Fibroblast of lung (primary cell): ENCODE measurements at regions not wholly inside any gene's neighbourhood (a gene's known extent, or its start where the extent isn't known, plus 50 kb on each side); places are given as distances from the start of the nearest gene placed in this dataset.

Source experiments
- DNase-seq, 2 donors: peaks; one replicate each; pipeline versions ENCODE4 v3.0.0 to v3.0.0-alpha.2; 2010; ENCODE audit warnings: low read depth in 2 of 2
- H2AFZ ChIP-seq: 2 replicates; pipeline ENCODE4 v1.5.1; 2012; ENCODE audit warnings: low read length, control low read depth, inconsistent platforms
- H3K27ac ChIP-seq: 2 replicates; pipeline ENCODE4 v1.5.1; 2011; ENCODE audit warnings: low read length, control low read depth; ENCODE audit not compliant: insufficient read depth
- H3K27me3 ChIP-seq: 2 replicates; pipeline ENCODE4 v1.5.1; 2011; ENCODE audit warnings: mild to moderate bottlenecking, low read length; ENCODE audit not compliant: control insufficient read depth, insufficient read depth
- H3K36me3 ChIP-seq: 2 replicates; pipeline ENCODE4 v1.5.1; 2011; ENCODE audit warnings: low read length; ENCODE audit not compliant: control insufficient read depth, insufficient read depth
- H3K4me1 ChIP-seq: 2 replicates; pipeline ENCODE4 v1.5.1; 2011; ENCODE audit warnings: low read length; ENCODE audit not compliant: control insufficient read depth, insufficient read depth; ENCODE audit errors: extremely low read depth
- H3K4me2 ChIP-seq: 2 replicates; pipeline ENCODE4 v1.5.1; 2011; ENCODE audit warnings: low read length, control low read depth; ENCODE audit not compliant: insufficient read depth; ENCODE audit errors: extremely low read depth
- H3K4me3 ChIP-seq, 4 experiments: fragments of 200-600 bp in 1 of 4; sonication (generic) in 1 of 4; replicated peaks in 1 of 4; 2 replicates each; pipeline ENCODE4 v1.5.1; 2011 to 2016; ENCODE audit warnings: low read length in 4 of 4, low read depth in 3 of 4, mild to moderate bottlenecking in 3 of 4, control low read depth in 2 of 4, inconsistent platforms in 1 of 4, mixed read lengths in 1 of 4; ENCODE audit not compliant: insufficient read depth in 1 of 4; ENCODE audit errors: control extremely low read depth in 1 of 4
- H3K79me2 ChIP-seq: 2 replicates; pipeline ENCODE4 v1.5.1; 2012; ENCODE audit warnings: mild to moderate bottlenecking, low read length, inconsistent platforms; ENCODE audit not compliant: control insufficient read depth, insufficient read depth
- H3K9ac ChIP-seq: 2 replicates; pipeline ENCODE4 v1.5.1; 2011; ENCODE audit warnings: mild to moderate bottlenecking, low read length, control low read depth; ENCODE audit not compliant: insufficient read depth
- H3K9me3 ChIP-seq: 2 replicates; pipeline ENCODE4 v1.5.1; 2012; ENCODE audit warnings: low read depth, low read length; ENCODE audit not compliant: control insufficient read depth, insufficient read depth
- H4K20me1 ChIP-seq: 2 replicates; pipeline ENCODE4 v1.5.1; 2011; ENCODE audit warnings: low read length; ENCODE audit not compliant: control insufficient read depth, insufficient read depth; ENCODE audit errors: extremely low read depth
- EZH2 ChIP-seq: IDR thresholded peaks from 2 replicates; pipeline ENCODE4 v1.5.1; 2012; ENCODE audit warnings: low read length, control low read depth, mild to moderate bottlenecking; ENCODE audit errors: missing control alignments
- TF ChIP-seq, protein P1 (sequence below), 2 donors: IDR thresholded peaks in 1 of 2; conservative IDR thresholded peaks in 1 of 2; 1 replicate in 1 of 2; 2 replicates in 1 of 2; pipeline ENCODE4 v1.5.1; 2011 to 2012; ENCODE audit warnings: low read length in 2 of 2, control low read depth in 1 of 2, inconsistent platforms in 1 of 2, low read depth in 1 of 2, mild to moderate bottlenecking in 1 of 2

DNA sequence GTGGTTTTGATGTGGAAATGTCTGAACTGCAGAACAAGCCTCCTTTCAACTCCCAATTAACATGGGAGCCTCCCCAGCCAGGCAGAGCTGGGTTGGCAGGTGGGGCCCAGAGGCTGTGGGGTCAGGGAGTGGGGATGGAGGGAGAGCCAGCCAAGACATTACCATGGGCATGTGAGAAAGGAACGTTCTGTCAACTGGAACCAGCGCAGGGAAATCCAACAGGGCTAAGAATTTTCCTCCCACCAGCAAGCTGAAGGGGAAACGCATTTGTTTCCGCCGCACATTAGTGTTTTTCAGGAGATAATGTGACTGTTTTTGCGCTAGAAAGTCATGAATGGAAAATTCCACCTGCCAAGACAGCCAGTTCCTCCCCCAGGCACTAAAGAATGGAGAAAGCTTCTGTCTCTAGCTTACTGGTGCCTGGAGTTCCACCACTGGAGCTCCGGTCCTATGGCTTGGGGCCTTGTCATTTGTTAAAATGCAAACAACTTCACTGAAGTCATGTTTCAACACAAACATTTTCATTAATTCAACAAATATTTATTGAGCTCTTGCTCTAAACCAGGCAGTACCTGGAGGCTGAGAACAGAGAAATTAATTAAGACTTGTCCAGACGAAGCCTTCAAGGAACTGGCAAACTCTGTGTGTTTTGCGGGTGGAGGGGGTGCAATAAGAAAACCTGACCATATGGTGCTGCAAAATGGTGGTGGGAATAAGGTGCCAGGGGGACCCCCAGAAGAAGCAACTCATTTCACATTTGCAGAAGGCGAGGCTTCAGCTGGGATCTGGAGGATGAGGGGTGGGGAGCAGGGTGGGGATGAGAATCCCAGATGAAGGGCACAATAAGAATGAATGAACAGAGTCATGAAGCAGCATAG lies 305.1 kb downstream of the MATN1 start:
- no peak overlapping the region for H3K27ac ChIP-seq
- no peak overlapping the region for H3K4me2 ChIP-seq
- no peak overlapping the region for H2AFZ ChIP-seq
- no peak overlapping the region for H3K4me3 ChIP-seq
- H3K9ac ChIP-seq, result no peak overlapping the region
- no peaks in the 10 kb centered on the region for H4K20me1 ChIP-seq
- H3K4me1 ChIP-seq, result no peaks in the 10 kb centered on the region
- TF ChIP-seq, protein P1, sequence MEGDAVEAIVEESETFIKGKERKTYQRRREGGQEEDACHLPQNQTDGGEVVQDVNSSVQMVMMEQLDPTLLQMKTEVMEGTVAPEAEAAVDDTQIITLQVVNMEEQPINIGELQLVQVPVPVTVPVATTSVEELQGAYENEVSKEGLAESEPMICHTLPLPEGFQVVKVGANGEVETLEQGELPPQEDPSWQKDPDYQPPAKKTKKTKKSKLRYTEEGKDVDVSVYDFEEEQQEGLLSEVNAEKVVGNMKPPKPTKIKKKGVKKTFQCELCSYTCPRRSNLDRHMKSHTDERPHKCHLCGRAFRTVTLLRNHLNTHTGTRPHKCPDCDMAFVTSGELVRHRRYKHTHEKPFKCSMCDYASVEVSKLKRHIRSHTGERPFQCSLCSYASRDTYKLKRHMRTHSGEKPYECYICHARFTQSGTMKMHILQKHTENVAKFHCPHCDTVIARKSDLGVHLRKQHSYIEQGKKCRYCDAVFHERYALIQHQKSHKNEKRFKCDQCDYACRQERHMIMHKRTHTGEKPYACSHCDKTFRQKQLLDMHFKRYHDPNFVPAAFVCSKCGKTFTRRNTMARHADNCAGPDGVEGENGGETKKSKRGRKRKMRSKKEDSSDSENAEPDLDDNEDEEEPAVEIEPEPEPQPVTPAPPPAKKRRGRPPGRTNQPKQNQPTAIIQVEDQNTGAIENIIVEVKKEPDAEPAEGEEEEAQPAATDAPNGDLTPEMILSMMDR (conservative IDR thresholded peaks at IDR 0.05 in 1 of 2, IDR thresholded peaks at IDR 0.05 in 1 of 2; ENCODE audit: low read depth in 1 of 2, low read length in 2 of 2), result no peak
- TF ChIP-seq EZH2, result no peak
- H3K36me3 ChIP-seq, result no peaks in the 10 kb centered on the region
- no peaks in the 10 kb centered on the region for H3K79me2 ChIP-seq
- DNase-seq, result no peak
- H3K9me3 ChIP-seq, result no peaks in the 10 kb centered on the region
- no peaks in the 10 kb centered on the region for H3K27me3 ChIP-seq

- Histone ChIP-seq H3K27ac (no peak overlapping the region), H3K4me3 (no peak overlapping the region), H3K9ac (no peak overlapping the region), H3K79me2 (no peaks in the 10 kb centered on the region), H3K27me3 (no peaks in the 10 kb centered on the region), H3K4me1 (no peaks in the 10 kb centered on the region), H3K36me3 (no peaks in the 10 kb centered on the region), H3K4me2 (no peak overlapping the region), H3K9me3 (no peaks in the 10 kb centered on the region), H4K20me1 (no peaks in the 10 kb centered on the region), H2AFZ (no peak overlapping the region)
- TF ChIP-seq, protein P1 (conservative IDR thresholded peaks at IDR 0.05 in 1 of 2, IDR thresholded peaks at IDR 0.05 in 1 of 2; ENCODE audit: low read depth in 1 of 2, low read length in 2 of 2), result no peak
- TF ChIP-seq EZH2, result no peak
- no peak for DNase-seq
These were observed 305.7 kb downstream of the MATN1 start for GRCh38 chr1:30417701-30418046.

DNA sequence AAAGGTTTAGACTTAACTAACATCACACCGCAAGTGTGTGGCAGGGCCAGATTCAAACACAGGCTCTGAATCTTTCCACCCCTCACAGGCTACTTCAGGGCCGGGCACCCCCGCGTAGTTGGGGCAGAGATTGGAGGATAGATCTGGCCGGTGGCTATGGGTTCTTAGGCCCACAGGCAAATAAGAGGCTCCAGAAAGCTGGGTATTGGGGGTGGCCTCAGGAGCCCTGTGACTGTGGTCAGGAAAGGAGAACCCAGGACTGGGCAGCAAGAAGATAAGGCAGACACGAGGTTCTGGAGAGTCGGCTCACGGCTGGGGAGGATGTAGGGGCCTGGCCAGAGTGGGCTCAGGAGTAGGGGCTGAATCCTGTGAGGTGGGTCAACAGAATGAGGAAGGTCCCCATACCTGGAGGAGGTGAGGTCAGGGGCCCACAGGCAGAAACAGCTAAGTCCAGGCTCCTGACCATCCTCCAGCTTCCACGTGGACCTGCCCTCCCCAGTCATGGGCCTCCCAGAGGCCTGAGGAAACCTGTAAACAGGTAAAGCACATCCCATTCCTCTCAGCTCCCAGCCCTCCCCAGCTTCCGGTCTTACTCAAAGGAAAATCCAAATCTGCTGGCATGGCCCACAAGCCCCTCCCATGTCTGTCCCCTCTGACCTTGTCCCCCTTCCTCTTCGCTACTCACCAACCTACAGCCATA lies 306.2 kb downstream of the MATN1 start:
- no peak for DNase-seq
- no peak overlapping the region for H3K9ac ChIP-seq
- no peak overlapping the region for H2AFZ ChIP-seq
- H3K4me2 ChIP-seq, result no peak overlapping the region
- no peaks in the 10 kb centered on the region for H3K27me3 ChIP-seq
- no peaks in the 10 kb centered on the region for H4K20me1 ChIP-seq
- no peaks in the 10 kb centered on the region for H3K36me3 ChIP-seq
- H3K4me3 ChIP-seq, result no peak overlapping the region
- H3K4me1 ChIP-seq, result no peaks in the 10 kb centered on the region
- no peaks in the 10 kb centered on the region for H3K9me3 ChIP-seq
- no peak for TF ChIP-seq EZH2
- TF ChIP-seq, protein P1 (conservative IDR thresholded peaks at IDR 0.05 in 1 of 2, IDR thresholded peaks at IDR 0.05 in 1 of 2; ENCODE audit: low read depth in 1 of 2, low read length in 2 of 2), result no peak
- no peaks in the 10 kb centered on the region for H3K79me2 ChIP-seq
- no peak overlapping the region for H3K27ac ChIP-seq
